WERI-Rb-1 (cell line): ENCODE measurements at regions not wholly inside any gene's neighbourhood (a gene's known extent, or its start where the extent isn't known, plus 50 kb on each side); places are given as distances from the start of the nearest gene placed in this dataset.

Source experiments
- DNase-seq: peaks from one replicate; pipeline ENCODE4 v3.0.0-alpha.2; 2020
- H3K27ac ChIP-seq: fragments of 250-450 bp; sonication (Bioruptor Pico); 2 replicates; pipeline ENCODE4 v1.5.1; 2020; ENCODE audit warnings: mild to moderate bottlenecking, moderate library complexity
- H3K27me3 ChIP-seq: fragments of 250-450 bp; sonication (Bioruptor Pico); 2 replicates; pipeline ENCODE4 v1.5.1; 2021; ENCODE audit warnings: mild to moderate bottlenecking, low read depth, moderate library complexity; ENCODE audit not compliant: insufficient read depth, severe bottlenecking
- H3K36me3 ChIP-seq: fragments of 250-450 bp; sonication (Bioruptor Pico); 2 replicates; pipeline ENCODE4 v1.5.1; 2020; ENCODE audit warnings: mild to moderate bottlenecking, moderate library complexity
- H3K4me3 ChIP-seq: 2 replicates; pipeline ENCODE4 v1.5.1; 2011; ENCODE audit warnings: low read depth, mild to moderate bottlenecking, control low read depth, low read length
- H3K9me3 ChIP-seq: fragments of 250-450 bp; sonication (Bioruptor Pico); 2 replicates; pipeline ENCODE4 v1.5.1; 2021; ENCODE audit warnings: mild to moderate bottlenecking, moderate library complexity; ENCODE audit not compliant: severe bottlenecking
- CTCF ChIP-seq: IDR thresholded peaks from 2 replicates; pipeline ENCODE4 v1.5.1; 2011; ENCODE audit warnings: low read depth, mild to moderate bottlenecking, control low read depth, inconsistent platforms, low read length

GRCh38 chr6:87907521-87907920 is 140.1 kb upstream of the SPACA1 start:
- H3K36me3 ChIP-seq = no peaks in the 10 kb centered on the region
- no peaks in the 10 kb centered on the region for H3K9me3 ChIP-seq
- no peak for TF ChIP-seq CTCF
- H3K4me3 ChIP-seq = no peak overlapping the region
- H3K27ac ChIP-seq = no peak overlapping the region
- H3K27me3 ChIP-seq = no peaks in the 10 kb centered on the region
- no peak for DNase-seq

DNA sequence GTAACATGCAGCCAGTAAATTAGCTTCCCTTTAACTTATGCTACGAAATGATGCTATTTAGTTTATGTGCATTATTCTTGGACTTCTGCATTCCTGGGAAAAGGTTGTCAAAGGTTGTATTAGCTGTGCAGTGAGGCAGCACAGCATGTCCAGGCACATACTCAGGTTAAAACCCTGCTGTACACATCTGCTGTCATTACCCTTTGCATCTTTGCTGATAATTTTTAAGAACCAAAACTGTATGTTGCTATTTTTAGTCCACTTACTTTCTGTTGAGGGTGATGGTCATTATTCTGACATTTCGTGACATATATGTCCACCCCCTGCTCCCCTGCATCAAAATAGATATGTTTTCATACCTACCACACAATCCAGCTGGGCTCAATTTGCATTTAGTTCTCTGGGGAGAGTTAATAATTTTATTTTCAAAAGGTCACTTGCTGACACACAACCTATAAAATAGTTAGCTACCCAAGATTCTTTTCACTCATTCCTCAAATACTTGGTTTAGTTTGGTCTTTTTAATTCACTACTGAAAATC is 142.5 kb upstream of the SPACA1 start:
- no peak for TF ChIP-seq CTCF
- no peaks in the 10 kb centered on the region for H3K27me3 ChIP-seq
- no peaks in the 10 kb centered on the region for H3K36me3 ChIP-seq
- no peaks in the 10 kb centered on the region for H3K9me3 ChIP-seq
- H3K27ac ChIP-seq = no peak overlapping the region
- no peak overlapping the region for H3K4me3 ChIP-seq
- DNase-seq = no peak

DNA sequence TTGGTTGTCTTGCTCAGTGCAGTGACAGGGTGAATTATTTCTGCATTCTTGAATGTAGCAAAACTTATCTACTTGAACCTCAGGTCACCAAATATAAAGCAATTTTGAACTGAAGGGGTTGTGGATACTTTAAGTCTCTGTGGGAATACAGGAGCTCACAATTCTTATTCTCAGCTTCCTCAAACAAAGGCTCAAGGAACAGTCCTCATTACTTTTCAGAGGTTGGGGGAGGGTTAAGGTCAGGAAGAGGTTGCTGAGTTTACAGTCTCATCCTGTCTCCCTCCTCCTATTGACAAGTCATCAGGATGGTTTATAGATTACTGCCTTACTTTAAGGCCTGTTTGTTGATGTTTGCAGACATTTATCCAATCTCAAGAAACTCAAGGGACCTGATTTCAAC is 143.6 kb upstream of the SPACA1 start:
- no peaks in the 10 kb centered on the region for H3K9me3 ChIP-seq
- no peak overlapping the region for H3K27ac ChIP-seq
- no peak for TF ChIP-seq CTCF
- no peaks in the 10 kb centered on the region for H3K27me3 ChIP-seq
- H3K4me3 ChIP-seq = no peak overlapping the region
- H3K36me3 ChIP-seq = no peaks in the 10 kb centered on the region
- no peak for DNase-seq

DNA sequence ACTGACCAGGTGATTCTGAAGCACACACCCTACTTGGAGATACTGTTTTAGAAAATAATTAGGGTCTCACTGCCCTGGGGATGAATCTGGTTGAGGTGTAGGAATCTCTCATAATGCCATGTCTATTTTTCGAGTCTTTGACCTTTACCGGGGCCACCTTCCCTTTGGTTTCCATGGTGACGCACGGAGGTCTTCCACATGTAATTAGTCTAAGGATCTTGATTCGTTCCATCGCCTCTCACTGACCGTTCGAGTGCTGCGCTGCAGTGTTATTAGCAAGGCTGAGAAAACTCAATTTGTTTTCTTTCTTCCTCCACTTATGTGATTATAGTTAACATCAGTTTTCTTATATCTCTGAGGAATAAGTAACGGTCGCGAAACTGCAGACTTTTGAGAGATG is 144.3 kb upstream of the SPACA1 start:
- Histone ChIP-seq H3K27me3 (no peaks in the 10 kb centered on the region), H3K4me3 (no peak overlapping the region), H3K36me3 (no peaks in the 10 kb centered on the region), H3K27ac (no peak overlapping the region), H3K9me3 (no peaks in the 10 kb centered on the region)
- DNase-seq = no peak
- no peak for TF ChIP-seq CTCF

GRCh38 chr6:87902383-87902782 is 145.3 kb upstream of the SPACA1 start:
- no peaks in the 10 kb centered on the region for H3K36me3 ChIP-seq
- DNase-seq = no peak
- H3K4me3 ChIP-seq = no peak overlapping the region
- H3K27ac ChIP-seq = no peak overlapping the region
- no peak for TF ChIP-seq CTCF
- H3K27me3 ChIP-seq = no peaks in the 10 kb centered on the region
- no peaks in the 10 kb centered on the region for H3K9me3 ChIP-seq

- no peak for TF ChIP-seq CTCF
- Histone ChIP-seq H3K36me3 (no peaks in the 10 kb centered on the region), H3K27me3 (no peaks in the 10 kb centered on the region), H3K9me3 (no peaks in the 10 kb centered on the region), H3K27ac (no peak overlapping the region), H3K4me3 (no peak overlapping the region)
- DNase-seq = no peak
These were observed 146.0 kb upstream of the SPACA1 start for GRCh38 chr6:87901613-87902012.
